ENCODE measurements at regions not wholly inside any gene's neighbourhood (a gene's known extent, or its start where the extent isn't known, plus 50 kb on each side); places are given as distances from the start of the nearest gene placed in this dataset.
A peak's percentile ranks its signal among the peaks of the same experiment; 100 is the strongest.

DNA sequence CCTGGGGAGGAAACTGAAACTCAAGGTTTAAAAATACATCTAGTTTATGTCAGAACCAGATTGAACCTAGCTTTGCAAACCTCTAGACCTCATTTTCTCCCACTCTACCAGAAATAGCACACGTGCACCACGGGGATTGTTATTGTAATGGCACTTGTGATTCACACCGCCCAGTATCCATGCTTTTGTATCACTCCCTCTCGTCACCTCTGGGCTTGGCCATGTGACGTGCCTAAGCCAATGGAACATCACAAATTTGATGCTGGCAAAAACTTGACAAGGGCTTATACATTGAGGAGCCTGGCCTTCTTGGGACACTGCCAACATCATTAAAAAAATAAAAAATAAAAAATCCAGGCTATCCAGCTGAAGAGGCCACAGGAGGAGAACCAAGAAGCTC, 495.8 kb upstream of the POU3F3 start:
- Histone ChIP-seq H3K27me3 (no peaks in the 10 kb centered on the region), H3K9me3 (no peaks in the 10 kb centered on the region), H3K4me3 (no peak overlapping the region), H3K36me3 (no peaks in the 10 kb centered on the region)
- DNase-seq: no peak

DNA sequence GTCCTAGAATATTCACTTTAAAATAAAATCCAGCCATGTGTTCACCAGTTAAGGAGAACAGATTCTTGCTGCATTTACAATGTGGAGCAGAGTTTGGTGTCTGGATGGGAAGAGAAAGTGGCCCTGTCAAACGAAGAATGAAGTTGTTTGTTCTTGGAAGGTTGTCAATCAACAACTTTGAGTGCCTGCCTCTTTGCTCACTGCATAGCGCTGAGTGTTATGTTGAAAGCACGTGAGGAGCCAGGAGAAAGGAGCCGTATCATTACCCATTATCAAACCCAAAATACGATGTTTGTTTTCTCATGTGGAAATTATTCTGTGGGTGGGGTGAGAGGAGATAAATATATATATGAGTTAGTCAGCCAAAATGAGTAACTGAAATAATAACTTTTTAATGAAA, 492.5 kb upstream of the POU3F3 start:
- Histone ChIP-seq H3K36me3 (no peaks in the 10 kb centered on the region), H3K27me3 (no peaks in the 10 kb centered on the region), H3K4me3 (no peak overlapping the region), H3K9me3 (no peaks in the 10 kb centered on the region)
- no peak for DNase-seq

DNA sequence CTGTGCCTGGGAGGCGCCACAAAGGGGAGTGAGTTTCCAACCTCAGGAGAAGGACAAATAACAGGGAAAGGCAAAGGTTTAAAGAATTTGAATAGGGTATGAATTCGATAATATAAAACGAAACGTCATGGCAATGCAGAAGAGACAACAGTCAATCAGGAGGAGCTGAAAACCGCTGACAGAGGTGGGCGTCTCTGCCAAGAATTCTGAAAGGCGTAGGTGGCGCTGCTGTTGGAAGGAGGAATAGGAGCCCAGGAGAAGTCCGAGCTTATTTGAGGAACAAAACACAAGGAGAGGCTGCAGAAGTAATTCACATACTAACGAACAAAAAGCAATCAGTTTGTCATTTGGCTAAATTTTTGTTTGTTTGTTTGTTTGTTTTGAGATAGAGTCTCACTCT, 485.8 kb upstream of the POU3F3 start:
- Histone ChIP-seq H3K9me3 (no peaks in the 10 kb centered on the region), H3K4me3 (no peak overlapping the region), H3K27me3 (no peaks in the 10 kb centered on the region), H3K36me3 (no peaks in the 10 kb centered on the region)
- no peak for DNase-seq

DNA sequence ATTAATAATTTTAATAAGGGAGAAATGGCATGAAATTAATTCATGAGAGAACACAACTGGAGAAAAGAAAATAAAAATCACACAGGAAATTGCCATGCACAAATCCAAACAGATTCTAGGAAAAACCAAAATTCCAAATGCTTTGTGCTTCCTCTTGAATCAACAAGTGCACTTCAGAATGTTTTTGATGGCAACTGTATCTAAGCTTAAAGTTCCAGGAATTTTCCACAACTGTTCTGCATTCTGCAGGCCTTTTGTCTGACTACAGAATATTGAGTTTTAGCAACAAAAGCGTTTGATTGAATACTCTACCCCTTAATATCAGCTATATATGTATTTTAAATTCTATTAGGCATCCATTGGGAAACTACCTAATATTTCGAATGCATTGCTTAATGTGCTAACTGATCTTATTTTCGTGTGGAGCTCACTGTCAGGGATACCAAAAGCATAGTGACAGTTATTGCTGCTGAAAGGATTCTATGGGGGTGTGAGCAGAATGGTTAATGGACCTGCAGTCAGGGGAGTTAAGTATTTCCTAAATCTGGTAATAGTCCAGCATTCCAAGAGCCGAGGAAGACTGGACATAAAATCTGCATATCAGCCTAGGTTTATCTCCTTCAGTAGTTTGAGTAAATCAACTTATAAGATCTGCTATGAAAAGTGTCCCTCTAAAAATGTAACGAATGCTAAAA, 482.7 kb upstream of the POU3F3 start:
- H3K36me3 ChIP-seq: no peaks in the 10 kb centered on the region
- no peaks in the 10 kb centered on the region for H3K27me3 ChIP-seq
- H3K4me3 ChIP-seq: no peak overlapping the region
- no peak for DNase-seq
- no peaks in the 10 kb centered on the region for H3K9me3 ChIP-seq

GRCh38 chr2:104375206-104375605, 478.7 kb upstream of the POU3F3 start:
- no peaks in the 10 kb centered on the region for H3K36me3 ChIP-seq
- no peaks in the 10 kb centered on the region for H3K9me3 ChIP-seq
- H3K27me3 ChIP-seq: no peaks in the 10 kb centered on the region
- H3K4me3 ChIP-seq: no peak overlapping the region
- DNase-seq: no peak

DNA sequence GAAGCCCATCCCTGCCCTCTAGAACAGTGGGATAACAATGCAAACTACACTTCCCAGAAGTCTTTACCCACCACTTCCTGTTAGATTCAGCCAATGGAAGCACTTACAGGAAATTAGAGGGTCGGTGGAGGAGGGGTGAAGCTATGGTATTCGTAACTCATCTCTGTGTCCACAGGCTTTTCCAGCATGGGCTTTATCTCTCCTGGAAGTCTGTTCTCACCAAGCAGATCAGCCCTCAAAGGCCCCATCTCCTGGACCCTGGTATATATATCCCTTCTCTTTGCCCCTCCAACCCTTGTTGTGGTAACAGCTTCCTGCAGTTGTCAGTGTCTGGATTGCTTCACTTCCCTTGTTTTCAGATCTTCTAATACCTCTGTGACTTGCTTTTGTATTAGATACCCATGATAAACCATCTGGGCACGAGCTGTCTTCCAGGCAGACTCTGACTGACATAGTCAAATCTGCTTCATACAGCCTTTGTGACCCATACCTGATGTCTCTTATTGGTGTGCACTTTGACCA, 475.0 kb upstream of the POU3F3 start:
- DNase-seq: peak; percentile 14
- no peaks in the 10 kb centered on the region for H3K36me3 ChIP-seq
- no peaks in the 10 kb centered on the region for H3K27me3 ChIP-seq
- H3K4me3 ChIP-seq: peak overlapping the region; percentile 37
- no peaks in the 10 kb centered on the region for H3K9me3 ChIP-seq

DNA sequence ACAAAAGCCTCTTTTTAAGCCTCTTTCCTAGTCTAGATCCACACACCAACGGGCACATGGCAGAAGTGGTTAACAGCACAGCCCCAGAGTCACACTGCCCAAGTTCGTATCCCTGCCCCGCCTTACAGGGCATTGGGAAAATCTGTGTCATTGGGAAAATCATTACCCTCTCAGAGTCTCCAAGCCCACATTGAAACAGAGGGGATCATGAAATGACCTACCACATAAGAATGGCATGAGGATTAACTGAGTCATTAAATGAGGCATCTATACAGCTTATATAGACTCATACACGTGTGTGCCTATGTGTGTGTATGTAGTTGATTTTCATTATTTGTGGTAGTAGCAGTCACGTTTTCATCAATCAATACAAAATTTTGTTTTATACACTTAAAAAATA, 469.0 kb upstream of the POU3F3 start:
- DNase-seq: no peak
- H3K4me3 ChIP-seq: no peak overlapping the region
- H3K9me3 ChIP-seq: no peaks in the 10 kb centered on the region
- H3K27me3 ChIP-seq: no peaks in the 10 kb centered on the region
- H3K36me3 ChIP-seq: no peaks in the 10 kb centered on the region

GRCh38 chr2:104385743-104386142, 468.2 kb upstream of the POU3F3 start:
- H3K9me3 ChIP-seq: no peaks in the 10 kb centered on the region
- DNase-seq: no peak
- no peak overlapping the region for H3K4me3 ChIP-seq
- no peaks in the 10 kb centered on the region for H3K27me3 ChIP-seq
- H3K36me3 ChIP-seq: no peaks in the 10 kb centered on the region

GRCh38 chr2:104388296-104388695, 465.6 kb upstream of the POU3F3 start:
- H3K27me3 ChIP-seq: no peaks in the 10 kb centered on the region
- no peak for DNase-seq
- H3K4me3 ChIP-seq: no peak overlapping the region
- no peaks in the 10 kb centered on the region for H3K36me3 ChIP-seq
- H3K9me3 ChIP-seq: no peaks in the 10 kb centered on the region

GRCh38 chr2:104402825-104403224, 451.1 kb upstream of the POU3F3 start:
- H3K4me3 ChIP-seq: no peak overlapping the region
- no peaks in the 10 kb centered on the region; the same call in 1 of the 2 replicates for H3K27me3 ChIP-seq
- no peaks in the 10 kb centered on the region for H3K9me3 ChIP-seq
- DNase-seq: no peak
- H3K36me3 ChIP-seq: no peaks in the 10 kb centered on the region

GRCh38 chr2:104404526-104404925, 449.4 kb upstream of the POU3F3 start:
- no peak for DNase-seq
- Histone ChIP-seq H3K4me3 (no peak overlapping the region), H3K36me3 (no peaks in the 10 kb centered on the region), H3K9me3 (no peaks in the 10 kb centered on the region), H3K27me3 (no peaks in the 10 kb centered on the region; the same call in 1 of the 2 replicates)

DNA sequence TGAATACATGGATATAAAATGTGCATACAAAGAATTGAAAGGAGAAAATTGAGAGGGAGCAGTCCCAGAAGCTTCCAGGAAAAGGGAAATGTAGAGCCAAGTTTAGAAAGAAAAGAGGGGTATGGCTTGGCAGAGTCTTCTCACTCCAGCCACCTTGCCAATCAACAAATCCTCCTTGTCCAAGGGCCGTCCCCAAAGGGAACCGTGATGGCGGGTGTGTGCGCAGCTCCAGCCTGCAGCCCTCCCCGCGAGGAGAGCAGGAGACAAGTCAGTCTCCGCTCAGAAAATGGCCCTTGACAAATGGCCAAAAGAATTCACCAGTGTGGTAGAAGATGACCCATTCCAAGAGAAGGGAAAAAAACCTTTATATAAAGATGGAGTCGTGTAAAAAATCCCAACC, 448.3 kb upstream of the POU3F3 start:
- no peak overlapping the region for H3K4me3 ChIP-seq
- no peaks in the 10 kb centered on the region for H3K9me3 ChIP-seq
- H3K36me3 ChIP-seq: no peaks in the 10 kb centered on the region
- peak; percentile 6 for DNase-seq
- no peaks in the 10 kb centered on the region; the same call in 1 of the 2 replicates for H3K27me3 ChIP-seq

- Histone ChIP-seq H3K27me3 (no peaks in the 10 kb centered on the region; the same call in 1 of the 2 replicates), H3K9me3 (no peaks in the 10 kb centered on the region), H3K4me3 (no peak overlapping the region), H3K36me3 (no peaks in the 10 kb centered on the region)
- DNase-seq: peak; percentile 50
Measured at GRCh38 chr2:104406261-104406726, 447.6 kb upstream of the POU3F3 start.

DNA sequence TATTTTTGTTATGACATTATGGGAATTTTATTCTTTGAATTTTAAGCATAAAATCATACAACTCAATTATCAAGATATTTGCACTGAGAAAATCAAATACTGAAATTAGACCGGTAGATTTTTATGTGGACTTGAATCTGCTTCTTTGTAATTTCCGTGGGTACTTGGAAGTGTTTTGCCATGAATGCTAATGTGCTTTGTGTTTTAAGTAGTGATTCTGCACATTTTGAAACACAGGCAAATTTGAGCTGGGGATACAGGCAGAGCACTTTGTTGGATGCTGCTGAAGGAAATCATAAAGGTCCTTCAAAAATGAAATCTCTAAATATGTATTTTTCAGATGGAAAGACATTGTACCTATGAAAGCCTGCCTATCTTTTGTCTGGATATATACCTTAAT, 446.3 kb upstream of the POU3F3 start:
- no peaks in the 10 kb centered on the region for H3K9me3 ChIP-seq

DNA sequence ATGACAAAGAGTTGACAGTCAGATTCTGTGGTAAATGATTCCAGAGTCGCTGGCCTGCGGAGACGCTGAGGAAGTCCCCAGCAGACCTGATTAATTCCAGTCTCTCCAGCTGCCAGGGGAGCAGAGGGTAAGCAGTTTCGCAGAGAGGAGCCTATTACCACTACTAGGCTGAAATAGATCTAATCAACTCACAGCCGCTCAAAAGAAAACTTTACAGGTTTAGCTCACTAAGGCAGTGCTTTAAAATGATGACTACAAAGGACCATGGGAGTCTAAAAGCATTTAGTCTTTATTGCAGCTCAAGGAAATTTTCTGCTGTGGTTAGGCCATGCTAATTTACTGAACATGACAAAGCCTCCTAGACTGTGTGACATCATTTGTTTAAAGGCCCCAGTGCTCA, 445.6 kb upstream of the POU3F3 start:
- no peaks in the 10 kb centered on the region for H3K36me3 ChIP-seq
- no peak for DNase-seq

More for the DNA sequence above, 446.3 kb upstream of the POU3F3 start:
- no peak for DNase-seq
- no peaks in the 10 kb centered on the region; the same call in 1 of the 2 replicates for H3K27me3 ChIP-seq
- H3K4me3 ChIP-seq: no peak overlapping the region
- H3K36me3 ChIP-seq: no peaks in the 10 kb centered on the region

DNA sequence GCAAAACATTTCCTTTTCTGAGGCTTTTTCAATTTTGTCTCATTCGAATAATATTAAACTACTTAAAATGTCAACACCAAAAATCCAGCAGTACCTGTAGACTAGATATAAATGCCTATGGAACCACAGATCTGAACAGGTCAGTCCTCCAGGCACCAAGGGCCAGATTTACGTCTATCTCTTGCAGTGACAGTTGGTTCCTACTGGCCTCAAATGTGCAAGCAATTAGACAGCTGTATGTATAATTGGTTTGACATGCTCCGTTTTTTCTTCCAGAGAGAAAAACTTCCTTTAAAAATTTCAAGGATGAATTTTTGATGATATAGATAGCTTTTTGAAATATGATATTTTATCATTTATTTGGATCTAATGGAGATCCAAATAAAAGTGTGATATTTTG, 443.8 kb upstream of the POU3F3 start:
- Histone ChIP-seq H3K4me3 (no peak overlapping the region), H3K36me3 (no peaks in the 10 kb centered on the region), H3K9me3 (no peaks in the 10 kb centered on the region), H3K27me3 (no peaks in the 10 kb centered on the region; the same call in 1 of the 2 replicates)
- no peak for DNase-seq

More for the DNA sequence above, 445.6 kb upstream of the POU3F3 start:
- Histone ChIP-seq H3K27me3 (no peaks in the 10 kb centered on the region; the same call in 1 of the 2 replicates), H3K9me3 (no peaks in the 10 kb centered on the region), H3K4me3 (no peak overlapping the region)

DNA sequence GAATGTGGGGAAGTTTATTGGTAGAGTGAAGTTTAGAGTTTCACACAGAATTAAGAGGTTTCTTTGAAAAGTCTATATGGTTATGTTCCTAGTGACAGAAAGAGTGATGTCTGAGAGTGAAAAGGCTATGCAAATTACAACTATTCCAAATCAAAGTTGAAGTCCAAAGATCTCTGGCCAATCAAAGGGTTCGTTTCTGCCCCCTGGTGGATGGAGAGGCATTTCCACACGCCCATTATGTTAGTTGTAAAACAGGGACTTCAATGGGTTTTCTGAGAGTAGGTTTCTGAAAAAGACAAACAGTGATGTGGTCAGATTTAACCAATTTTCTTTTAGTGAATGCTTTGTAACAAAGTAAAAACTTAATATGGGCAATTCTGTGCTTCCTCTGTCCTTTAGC, 441.5 kb upstream of the POU3F3 start:
- Histone ChIP-seq H3K27me3 (no peaks in the 10 kb centered on the region; the same call in 1 of the 2 replicates), H3K4me3 (no peak overlapping the region), H3K36me3 (no peaks in the 10 kb centered on the region), H3K9me3 (no peaks in the 10 kb centered on the region)
- DNase-seq: no peak

DNA sequence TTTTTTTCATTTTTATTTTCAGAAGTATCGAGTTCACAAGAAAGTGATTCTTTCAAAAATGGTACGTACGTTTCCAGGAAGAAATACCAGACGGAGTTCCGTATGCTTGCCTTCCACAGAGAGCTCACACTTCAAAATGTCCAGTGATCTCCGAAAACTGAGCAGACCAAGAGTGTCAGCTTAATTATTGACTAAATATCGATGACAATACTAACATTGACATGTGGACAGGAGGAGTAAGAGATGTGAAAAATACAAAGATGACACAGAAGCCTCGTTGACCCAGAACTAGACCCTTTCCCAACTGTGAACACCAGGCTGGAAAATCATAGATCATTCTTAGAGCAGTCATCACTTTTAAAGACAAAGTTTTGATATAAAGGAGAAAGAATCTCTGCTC, 440.0 kb upstream of the POU3F3 start:
- Histone ChIP-seq H3K9me3 (no peaks in the 10 kb centered on the region), H3K27me3 (no peaks in the 10 kb centered on the region), H3K4me3 (no peak overlapping the region), H3K36me3 (no peaks in the 10 kb centered on the region)
- no peak for DNase-seq

Measured in MG63 (cell line).